ENCODE measurements at regions not wholly inside any gene's neighbourhood (a gene's known extent, or its start where the extent isn't known, plus 50 kb on each side); places are given as distances from the start of the nearest gene placed in this dataset.

DNA sequence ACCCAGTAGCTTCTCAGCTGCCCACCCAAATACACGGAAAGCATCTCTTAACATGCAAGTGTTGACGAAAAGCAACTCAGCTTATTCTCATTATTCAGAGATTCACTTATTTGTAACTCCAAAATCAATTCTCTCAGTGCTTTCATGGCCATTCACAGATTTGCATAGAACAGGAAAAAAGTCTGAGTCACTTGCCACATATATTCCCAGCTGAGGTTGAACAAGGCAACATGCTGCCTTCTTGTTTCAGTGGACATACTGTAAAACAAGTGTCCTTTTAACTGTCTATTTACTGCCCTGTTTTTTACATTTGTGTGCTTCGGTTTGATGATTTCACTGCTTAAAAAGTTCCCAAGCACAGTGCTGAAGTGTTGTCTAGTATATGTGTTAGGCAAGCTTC, 273.0 kb downstream of the LTN1 start:
- TF ChIP-seq, protein P1, sequence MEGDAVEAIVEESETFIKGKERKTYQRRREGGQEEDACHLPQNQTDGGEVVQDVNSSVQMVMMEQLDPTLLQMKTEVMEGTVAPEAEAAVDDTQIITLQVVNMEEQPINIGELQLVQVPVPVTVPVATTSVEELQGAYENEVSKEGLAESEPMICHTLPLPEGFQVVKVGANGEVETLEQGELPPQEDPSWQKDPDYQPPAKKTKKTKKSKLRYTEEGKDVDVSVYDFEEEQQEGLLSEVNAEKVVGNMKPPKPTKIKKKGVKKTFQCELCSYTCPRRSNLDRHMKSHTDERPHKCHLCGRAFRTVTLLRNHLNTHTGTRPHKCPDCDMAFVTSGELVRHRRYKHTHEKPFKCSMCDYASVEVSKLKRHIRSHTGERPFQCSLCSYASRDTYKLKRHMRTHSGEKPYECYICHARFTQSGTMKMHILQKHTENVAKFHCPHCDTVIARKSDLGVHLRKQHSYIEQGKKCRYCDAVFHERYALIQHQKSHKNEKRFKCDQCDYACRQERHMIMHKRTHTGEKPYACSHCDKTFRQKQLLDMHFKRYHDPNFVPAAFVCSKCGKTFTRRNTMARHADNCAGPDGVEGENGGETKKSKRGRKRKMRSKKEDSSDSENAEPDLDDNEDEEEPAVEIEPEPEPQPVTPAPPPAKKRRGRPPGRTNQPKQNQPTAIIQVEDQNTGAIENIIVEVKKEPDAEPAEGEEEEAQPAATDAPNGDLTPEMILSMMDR (IDR thresholded peaks at IDR 0.05), result no peak
- TF ChIP-seq POLR2A (IDR thresholded peaks at IDR 0.05) (no peak), POLR2AphosphoS5 (IDR thresholded peaks at IDR 0.05; ENCODE audit: insufficient read depth in 1 of 2, low read depth in 1 of 2) (no peak)

Measured in vagina (tissue), 2 donors.